Esophagus muscularis mucosa (tissue), 4 donors: ENCODE measurements at regions not wholly inside any gene's neighbourhood (a gene's known extent, or its start where the extent isn't known, plus 50 kb on each side); places are given as distances from the start of the nearest gene placed in this dataset.

Experiments used
- EP300 ChIP-seq: sonication (generic); formaldehyde crosslinking; IDR thresholded peaks from one replicate; pipeline ENCODE4 v1.6.1; 2017; ENCODE audit warnings: antibody characterized with exemption
- POLR2A ChIP-seq: fragments of 450-650 bp; IDR thresholded peaks from one replicate; pipeline ENCODE4 v1.6.1; 2017; ENCODE audit warnings: antibody characterized with exemption, moderate library complexity, mild to moderate bottlenecking, low read depth
- POLR2AphosphoS5 ChIP-seq, 2 donors: sonication (generic); formaldehyde crosslinking; IDR thresholded peaks; one replicate each; pipeline ENCODE4 v1.6.1; 2017; ENCODE audit warnings: antibody characterized with exemption in 2 of 2
- TF ChIP-seq, protein P1 (sequence below), 3 experiments: fragments of 200-600 bp in 2 of 3; fragments of 450-650 bp in 1 of 3; sonication (generic) in 2 of 3; IDR thresholded peaks; one replicate each; pipeline ENCODE4 v1.5.1; 2017 to 2019; ENCODE audit warnings: antibody characterized with exemption in 3 of 3, mild to moderate bottlenecking in 2 of 3, moderate library complexity in 1 of 3

DNA sequence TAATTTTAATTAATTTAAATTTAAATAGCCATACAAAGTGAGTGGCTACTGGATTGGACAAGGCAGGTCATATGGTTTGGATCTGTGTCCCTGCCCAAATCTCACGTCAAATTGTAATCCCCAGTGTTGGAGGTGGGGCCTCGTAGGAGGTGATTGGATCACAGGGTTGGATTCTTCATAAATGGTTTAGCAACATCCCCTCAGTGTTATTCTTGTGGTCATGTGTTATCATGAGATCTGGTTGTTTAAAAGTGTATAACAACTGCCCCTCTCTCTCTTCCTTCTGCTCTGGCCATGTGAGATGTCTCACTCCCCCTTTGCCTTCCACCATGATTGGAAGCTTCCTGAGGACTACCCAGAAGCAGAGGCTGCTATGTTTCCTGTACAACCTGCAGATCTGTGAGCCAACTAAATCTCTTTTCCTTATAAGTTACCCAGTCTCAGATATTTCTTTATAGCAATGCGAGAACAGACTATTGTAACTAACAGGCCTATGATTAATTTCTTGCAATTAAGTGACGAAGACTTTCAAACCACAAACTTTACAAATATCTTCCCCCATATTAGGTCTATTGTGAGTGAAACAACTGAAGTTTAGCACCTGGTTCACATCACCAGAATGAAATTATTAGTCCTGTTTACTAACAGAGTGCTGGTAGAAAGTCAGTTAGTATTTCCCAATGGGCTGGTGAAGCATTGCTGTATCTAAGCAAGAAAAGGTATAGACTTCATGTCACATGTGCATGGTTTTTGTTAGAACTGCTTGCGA, 60.0 kb upstream of the TNFAIP3 start:
- TF ChIP-seq, protein P1, sequence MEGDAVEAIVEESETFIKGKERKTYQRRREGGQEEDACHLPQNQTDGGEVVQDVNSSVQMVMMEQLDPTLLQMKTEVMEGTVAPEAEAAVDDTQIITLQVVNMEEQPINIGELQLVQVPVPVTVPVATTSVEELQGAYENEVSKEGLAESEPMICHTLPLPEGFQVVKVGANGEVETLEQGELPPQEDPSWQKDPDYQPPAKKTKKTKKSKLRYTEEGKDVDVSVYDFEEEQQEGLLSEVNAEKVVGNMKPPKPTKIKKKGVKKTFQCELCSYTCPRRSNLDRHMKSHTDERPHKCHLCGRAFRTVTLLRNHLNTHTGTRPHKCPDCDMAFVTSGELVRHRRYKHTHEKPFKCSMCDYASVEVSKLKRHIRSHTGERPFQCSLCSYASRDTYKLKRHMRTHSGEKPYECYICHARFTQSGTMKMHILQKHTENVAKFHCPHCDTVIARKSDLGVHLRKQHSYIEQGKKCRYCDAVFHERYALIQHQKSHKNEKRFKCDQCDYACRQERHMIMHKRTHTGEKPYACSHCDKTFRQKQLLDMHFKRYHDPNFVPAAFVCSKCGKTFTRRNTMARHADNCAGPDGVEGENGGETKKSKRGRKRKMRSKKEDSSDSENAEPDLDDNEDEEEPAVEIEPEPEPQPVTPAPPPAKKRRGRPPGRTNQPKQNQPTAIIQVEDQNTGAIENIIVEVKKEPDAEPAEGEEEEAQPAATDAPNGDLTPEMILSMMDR (IDR thresholded peaks at IDR 0.05): no peak
- TF ChIP-seq POLR2A (no peak), POLR2AphosphoS5 (IDR thresholded peaks at IDR 0.05) (no peak), EP300 (no peak)
